K562 (cell line): ENCODE measurements at regions not wholly inside any gene's neighbourhood (a gene's known extent, or its start where the extent isn't known, plus 50 kb on each side); places are given as distances from the start of the nearest gene placed in this dataset.

Experiments used
- CBFB ChIP-seq: sonication (generic); formaldehyde crosslinking; IDR thresholded peaks from 2 replicates; pipeline ENCODE4 v1.4.0; 2020; ENCODE audit warnings: mild to moderate bottlenecking, missing genetic modification reagents
- IRF2 ChIP-seq: sonication (generic); formaldehyde crosslinking; IDR thresholded peaks from 2 replicates; pipeline ENCODE4 v1.8.1; 2022; ENCODE audit warnings: mild to moderate bottlenecking, missing genetic modification reagents
- SRSF3 ChIP-seq: fragments of 200-400 bp; formaldehyde crosslinking; IDR thresholded peaks from 2 replicates; pipeline ENCODE4 v1.6.1; 2016; ENCODE audit warnings: mild to moderate bottlenecking, low read length, moderate library complexity; ENCODE audit not compliant: insufficient read depth
- TEAD1 ChIP-seq, 2 experiments: fragments of 450-650 bp in 1 of 2; sonication (generic) in 1 of 2; formaldehyde crosslinking; IDR thresholded peaks; 2 replicates each; pipeline versions ENCODE4 v1.4.0 to v1.8.0; 2020 to 2022; ENCODE audit warnings: mild to moderate bottlenecking in 2 of 2, missing genetic modification reagents in 1 of 2
- ZBTB1 ChIP-seq: sonication (generic); formaldehyde crosslinking; IDR thresholded peaks from 2 replicates; pipeline ENCODE4 v1.8.1; 2023; ENCODE audit warnings: missing genetic modification reagents, low read depth, mild to moderate bottlenecking, borderline replicate concordance
- ZNF212 ChIP-seq: fragments of 450-650 bp; formaldehyde crosslinking; IDR thresholded peaks from 2 replicates; pipeline ENCODE4 v1.4.0; 2020; ENCODE audit warnings: mild to moderate bottlenecking
- TF ChIP-seq, protein P1 (sequence below), 3 experiments: fragments of 200-800 bp in 1 of 3; fragments of 250-450 bp in 1 of 3; fragments of 450-650 bp in 1 of 3; sonication (Bioruptor Pico) in 1 of 3; sonication (Bioruptor generic) in 1 of 3; formaldehyde crosslinking in 1 of 3; IDR thresholded peaks; 2 replicates each; pipeline versions ENCODE4 v1.6.1 to v1.8.0; 2016 to 2022; ENCODE audit warnings: mild to moderate bottlenecking in 2 of 3, missing genetic modification characterization in 2 of 3, missing compliant biosample characterization in 1 of 3, moderate library complexity in 1 of 3
- TF ChIP-seq, protein P2 (sequence below): fragments of 250-450 bp; sonication (Bioruptor Pico); IDR thresholded peaks from 2 replicates; pipeline ENCODE4 v1.5.0; 2021
- TF ChIP-seq, protein P3 (sequence below): fragments of 450-650 bp; formaldehyde crosslinking; IDR thresholded peaks from 2 replicates; pipeline ENCODE4 v1.4.0; 2022; ENCODE audit warnings: missing genetic modification characterization

- TF ChIP-seq SRSF3 (no peak), TEAD1 (CRISPR knock-in tag; IDR thresholded peaks at IDR 0.05) (peak in 1 of 2 experiments; percentile 20; a peak in 1 of 4 replicates), IRF2 (CRISPR knock-in tag) (no peak), ZNF212 (CRISPR knock-in tag) (no peak), CBFB (CRISPR knock-in tag) (no peak), ZBTB1 (CRISPR knock-in tag) (0 out of 2 replicates have a peak, but pooled peaks have one; percentile 6)
- TF ChIP-seq, protein P1, sequence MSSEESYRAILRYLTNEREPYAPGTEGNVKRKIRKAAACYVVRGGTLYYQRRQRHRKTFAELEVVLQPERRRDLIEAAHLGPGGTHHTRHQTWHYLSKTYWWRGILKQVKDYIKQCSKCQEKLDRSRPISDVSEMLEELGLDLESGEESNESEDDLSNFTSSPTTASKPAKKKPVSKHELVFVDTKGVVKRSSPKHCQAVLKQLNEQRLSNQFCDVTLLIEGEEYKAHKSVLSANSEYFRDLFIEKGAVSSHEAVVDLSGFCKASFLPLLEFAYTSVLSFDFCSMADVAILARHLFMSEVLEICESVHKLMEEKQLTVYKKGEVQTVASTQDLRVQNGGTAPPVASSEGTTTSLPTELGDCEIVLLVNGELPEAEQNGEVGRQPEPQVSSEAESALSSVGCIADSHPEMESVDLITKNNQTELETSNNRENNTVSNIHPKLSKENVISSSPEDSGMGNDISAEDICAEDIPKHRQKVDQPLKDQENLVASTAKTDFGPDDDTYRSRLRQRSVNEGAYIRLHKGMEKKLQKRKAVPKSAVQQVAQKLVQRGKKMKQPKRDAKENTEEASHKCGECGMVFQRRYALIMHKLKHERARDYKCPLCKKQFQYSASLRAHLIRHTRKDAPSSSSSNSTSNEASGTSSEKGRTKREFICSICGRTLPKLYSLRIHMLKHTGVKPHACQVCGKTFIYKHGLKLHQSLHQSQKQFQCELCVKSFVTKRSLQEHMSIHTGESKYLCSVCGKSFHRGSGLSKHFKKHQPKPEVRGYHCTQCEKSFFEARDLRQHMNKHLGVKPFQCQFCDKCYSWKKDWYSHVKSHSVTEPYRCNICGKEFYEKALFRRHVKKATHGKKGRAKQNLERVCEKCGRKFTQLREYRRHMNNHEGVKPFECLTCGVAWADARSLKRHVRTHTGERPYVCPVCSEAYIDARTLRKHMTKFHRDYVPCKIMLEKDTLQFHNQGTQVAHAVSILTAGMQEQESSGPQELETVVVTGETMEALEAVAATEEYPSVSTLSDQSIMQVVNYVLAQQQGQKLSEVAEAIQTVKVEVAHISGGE (CRISPR knock-in tag; IDR thresholded peaks at IDR 0.05), result 0 out of 6 replicates have a peak, but pooled peaks of 1 of the 3 experiments have one; percentile 13
- TF ChIP-seq, protein P2, sequence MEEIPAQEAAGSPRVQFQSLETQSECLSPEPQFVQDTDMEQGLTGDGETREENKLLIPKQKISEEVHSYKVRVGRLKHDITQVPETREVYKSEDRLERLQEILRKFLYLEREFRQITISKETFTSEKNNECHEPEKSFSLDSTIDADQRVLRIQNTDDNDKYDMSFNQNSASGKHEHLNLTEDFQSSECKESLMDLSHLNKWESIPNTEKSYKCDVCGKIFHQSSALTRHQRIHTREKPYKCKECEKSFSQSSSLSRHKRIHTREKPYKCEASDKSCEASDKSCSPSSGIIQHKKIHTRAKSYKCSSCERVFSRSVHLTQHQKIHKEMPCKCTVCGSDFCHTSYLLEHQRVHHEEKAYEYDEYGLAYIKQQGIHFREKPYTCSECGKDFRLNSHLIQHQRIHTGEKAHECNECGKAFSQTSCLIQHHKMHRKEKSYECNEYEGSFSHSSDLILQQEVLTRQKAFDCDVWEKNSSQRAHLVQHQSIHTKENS, result 0 out of 2 replicates have a peak, but pooled peaks have one; percentile 15
- TF ChIP-seq, protein P3, sequence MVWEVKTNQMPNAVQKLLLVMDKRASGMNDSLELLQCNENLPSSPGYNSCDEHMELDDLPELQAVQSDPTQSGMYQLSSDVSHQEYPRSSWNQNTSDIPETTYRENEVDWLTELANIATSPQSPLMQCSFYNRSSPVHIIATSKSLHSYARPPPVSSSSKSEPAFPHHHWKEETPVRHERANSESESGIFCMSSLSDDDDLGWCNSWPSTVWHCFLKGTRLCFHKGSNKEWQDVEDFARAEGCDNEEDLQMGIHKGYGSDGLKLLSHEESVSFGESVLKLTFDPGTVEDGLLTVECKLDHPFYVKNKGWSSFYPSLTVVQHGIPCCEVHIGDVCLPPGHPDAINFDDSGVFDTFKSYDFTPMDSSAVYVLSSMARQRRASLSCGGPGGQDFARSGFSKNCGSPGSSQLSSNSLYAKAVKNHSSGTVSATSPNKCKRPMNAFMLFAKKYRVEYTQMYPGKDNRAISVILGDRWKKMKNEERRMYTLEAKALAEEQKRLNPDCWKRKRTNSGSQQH (CRISPR knock-in tag), result no peak
- TF ChIP-seq, all 486 proteins: peak for 8
Measured at GRCh38 chr22:22761606-22761962, 117.2 kb downstream of the GGTLC2 start (continued).
